ENCODE measurements at regions not wholly inside any gene's neighbourhood (a gene's known extent, or its start where the extent isn't known, plus 50 kb on each side); places are given as distances from the start of the nearest gene placed in this dataset.

DNA sequence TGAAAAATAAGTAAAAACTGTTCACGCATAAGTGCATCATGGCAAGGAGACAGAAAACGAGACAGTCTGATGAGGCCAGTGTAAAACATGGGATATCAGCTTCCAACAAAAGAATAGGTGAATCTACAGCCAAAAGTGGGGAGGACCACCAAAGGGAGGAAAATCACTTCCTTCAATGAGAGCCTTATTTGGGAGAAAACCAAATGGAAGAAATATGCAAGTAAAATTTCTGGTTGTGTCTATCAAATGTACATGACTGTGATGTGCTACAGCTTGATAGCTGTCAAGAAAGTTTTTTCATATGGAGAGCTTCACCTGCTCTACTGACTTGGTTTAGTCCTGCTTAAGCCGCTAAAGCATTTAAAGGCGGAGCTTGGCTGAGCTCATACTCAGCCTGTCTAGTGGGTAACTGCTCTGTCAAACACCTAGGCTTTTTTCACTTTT is 66.2 kb downstream of the MAGEA1 start:
- TF ChIP-seq, protein P1, sequence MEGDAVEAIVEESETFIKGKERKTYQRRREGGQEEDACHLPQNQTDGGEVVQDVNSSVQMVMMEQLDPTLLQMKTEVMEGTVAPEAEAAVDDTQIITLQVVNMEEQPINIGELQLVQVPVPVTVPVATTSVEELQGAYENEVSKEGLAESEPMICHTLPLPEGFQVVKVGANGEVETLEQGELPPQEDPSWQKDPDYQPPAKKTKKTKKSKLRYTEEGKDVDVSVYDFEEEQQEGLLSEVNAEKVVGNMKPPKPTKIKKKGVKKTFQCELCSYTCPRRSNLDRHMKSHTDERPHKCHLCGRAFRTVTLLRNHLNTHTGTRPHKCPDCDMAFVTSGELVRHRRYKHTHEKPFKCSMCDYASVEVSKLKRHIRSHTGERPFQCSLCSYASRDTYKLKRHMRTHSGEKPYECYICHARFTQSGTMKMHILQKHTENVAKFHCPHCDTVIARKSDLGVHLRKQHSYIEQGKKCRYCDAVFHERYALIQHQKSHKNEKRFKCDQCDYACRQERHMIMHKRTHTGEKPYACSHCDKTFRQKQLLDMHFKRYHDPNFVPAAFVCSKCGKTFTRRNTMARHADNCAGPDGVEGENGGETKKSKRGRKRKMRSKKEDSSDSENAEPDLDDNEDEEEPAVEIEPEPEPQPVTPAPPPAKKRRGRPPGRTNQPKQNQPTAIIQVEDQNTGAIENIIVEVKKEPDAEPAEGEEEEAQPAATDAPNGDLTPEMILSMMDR (IDR thresholded peaks at IDR 0.05) = no peak
- no peak for TF ChIP-seq POLR2AphosphoS5 (IDR thresholded peaks at IDR 0.05)
- no peak for TF ChIP-seq POLR2A (IDR thresholded peaks at IDR 0.05)

Data from breast epithelium (tissue), 3 donors.